GM12874 (cell line): ENCODE measurements at regions not wholly inside any gene's neighbourhood (a gene's known extent, or its start where the extent isn't known, plus 50 kb on each side); places are given as distances from the start of the nearest gene placed in this dataset.

Experiments used
- CTCF ChIP-seq: IDR thresholded peaks from 2 replicates; pipeline ENCODE4 v1.5.1; 2011; ENCODE audit warnings: low read depth, mild to moderate bottlenecking, control low read depth, low read length, moderate library complexity; ENCODE audit not compliant: insufficient read depth

GRCh38 chr14:81980601-81981306 lies 447.1 kb upstream of the SEL1L start:
- TF ChIP-seq CTCF, result no peak

GRCh38 chr14:81981307-81981675 lies 447.6 kb upstream of the SEL1L start:
- TF ChIP-seq CTCF, result no peak

- no peak for TF ChIP-seq CTCF
These were observed 448.4 kb upstream of the SEL1L start for GRCh38 chr14:81982046-81982445.

- no peak for TF ChIP-seq CTCF
These were observed 452.4 kb upstream of the SEL1L start for GRCh38 chr14:81986005-81986404.

GRCh38 chr14:81989211-81989610 lies 455.6 kb upstream of the SEL1L start:
- no peak for TF ChIP-seq CTCF

- peak; percentile 75 for TF ChIP-seq CTCF
These were observed 456.7 kb upstream of the SEL1L start for GRCh38 chr14:81990312-81990761.

GRCh38 chr14:81991998-81992397 lies 458.3 kb upstream of the SEL1L start:
- TF ChIP-seq CTCF, result peak; percentile 32; the same call in 1 of the 2 replicates
